ENCODE measurements at regions not wholly inside any gene's neighbourhood (a gene's known extent, or its start where the extent isn't known, plus 50 kb on each side); places are given as distances from the start of the nearest gene placed in this dataset.

DNA sequence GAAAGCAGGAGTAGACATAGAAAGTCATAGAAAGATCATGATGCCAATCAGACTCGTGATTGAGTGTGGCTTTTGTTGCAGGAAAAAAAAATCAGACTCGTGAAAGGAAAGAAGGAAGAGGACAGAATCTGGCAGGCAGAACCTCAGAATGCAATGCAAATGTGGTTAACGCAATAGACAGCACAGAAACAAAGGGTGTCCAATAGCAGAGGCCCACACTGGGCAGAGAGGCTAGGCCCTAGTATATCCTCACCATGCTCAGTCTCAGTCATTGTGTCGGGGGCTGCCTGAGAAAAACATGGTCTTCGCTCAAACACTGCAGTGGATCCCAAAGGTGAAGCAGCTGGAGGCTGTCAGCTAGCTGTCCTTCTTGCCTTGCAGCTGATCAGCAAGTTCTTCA, 102.8 kb upstream of the MAOA start:
- TF ChIP-seq, protein P1, sequence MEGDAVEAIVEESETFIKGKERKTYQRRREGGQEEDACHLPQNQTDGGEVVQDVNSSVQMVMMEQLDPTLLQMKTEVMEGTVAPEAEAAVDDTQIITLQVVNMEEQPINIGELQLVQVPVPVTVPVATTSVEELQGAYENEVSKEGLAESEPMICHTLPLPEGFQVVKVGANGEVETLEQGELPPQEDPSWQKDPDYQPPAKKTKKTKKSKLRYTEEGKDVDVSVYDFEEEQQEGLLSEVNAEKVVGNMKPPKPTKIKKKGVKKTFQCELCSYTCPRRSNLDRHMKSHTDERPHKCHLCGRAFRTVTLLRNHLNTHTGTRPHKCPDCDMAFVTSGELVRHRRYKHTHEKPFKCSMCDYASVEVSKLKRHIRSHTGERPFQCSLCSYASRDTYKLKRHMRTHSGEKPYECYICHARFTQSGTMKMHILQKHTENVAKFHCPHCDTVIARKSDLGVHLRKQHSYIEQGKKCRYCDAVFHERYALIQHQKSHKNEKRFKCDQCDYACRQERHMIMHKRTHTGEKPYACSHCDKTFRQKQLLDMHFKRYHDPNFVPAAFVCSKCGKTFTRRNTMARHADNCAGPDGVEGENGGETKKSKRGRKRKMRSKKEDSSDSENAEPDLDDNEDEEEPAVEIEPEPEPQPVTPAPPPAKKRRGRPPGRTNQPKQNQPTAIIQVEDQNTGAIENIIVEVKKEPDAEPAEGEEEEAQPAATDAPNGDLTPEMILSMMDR (IDR thresholded peaks at IDR 0.05; ENCODE audit: low read depth, low read length) = no peak
- no peaks in the 10 kb centered on the region for H3K27me3 ChIP-seq (ENCODE audit: control insufficient read depth, insufficient read depth, low read length)
- CTCF ChIA-PET = no interaction called here
- no peaks in the 10 kb centered on the region for H3K9me3 ChIP-seq (ENCODE audit: control insufficient read depth, insufficient read depth, low read length)
- POLR2A ChIA-PET = no interaction called here
- H3K27ac ChIP-seq (ENCODE audit: low read depth, low read length) = no peak overlapping the region
- no peak for DNase-seq (ENCODE audit: low read depth, low spot score)
- no peak overlapping the region for H3K4me3 ChIP-seq (ENCODE audit: low read depth, low read length)

DNA sequence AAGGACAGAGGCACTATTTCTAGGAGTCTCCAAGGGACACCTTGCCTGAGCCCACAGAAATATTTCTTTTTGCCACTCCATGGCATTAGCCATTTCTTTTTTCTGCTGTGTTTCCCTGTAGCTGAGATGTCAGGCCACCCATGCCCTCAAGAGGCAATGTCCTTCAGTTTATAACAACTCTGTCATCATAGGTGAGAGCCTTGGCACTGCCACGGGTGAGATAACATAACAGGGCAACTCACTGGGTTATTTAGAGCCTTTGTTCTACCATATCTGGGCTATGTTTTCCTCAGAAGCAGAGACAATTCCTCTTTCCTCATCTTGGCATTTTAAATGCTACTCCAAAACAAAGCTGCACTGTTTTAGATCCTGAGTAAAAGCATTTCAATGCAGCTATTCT, 99.9 kb upstream of the MAOA start:
- Histone ChIP-seq H3K27ac (ENCODE audit: low read depth, low read length) (no peak overlapping the region), H3K9me3 (ENCODE audit: control insufficient read depth, insufficient read depth, low read length) (no peaks in the 10 kb centered on the region), H3K4me3 (ENCODE audit: low read depth, low read length) (no peak overlapping the region), H3K27me3 (ENCODE audit: control insufficient read depth, insufficient read depth, low read length) (no peaks in the 10 kb centered on the region)
- ChIA-PET POLR2A (no interaction called here), CTCF (interaction anchor here (1.4 kb wide), 1 partner anchor 207 kb away, joined by 3 read pairs; no protein-coding TSS in a partner anchor)
- TF ChIP-seq, protein P1 (IDR thresholded peaks at IDR 0.05; ENCODE audit: low read depth, low read length) = no peak
- DNase-seq (ENCODE audit: low read depth, low spot score) = no peak

DNA sequence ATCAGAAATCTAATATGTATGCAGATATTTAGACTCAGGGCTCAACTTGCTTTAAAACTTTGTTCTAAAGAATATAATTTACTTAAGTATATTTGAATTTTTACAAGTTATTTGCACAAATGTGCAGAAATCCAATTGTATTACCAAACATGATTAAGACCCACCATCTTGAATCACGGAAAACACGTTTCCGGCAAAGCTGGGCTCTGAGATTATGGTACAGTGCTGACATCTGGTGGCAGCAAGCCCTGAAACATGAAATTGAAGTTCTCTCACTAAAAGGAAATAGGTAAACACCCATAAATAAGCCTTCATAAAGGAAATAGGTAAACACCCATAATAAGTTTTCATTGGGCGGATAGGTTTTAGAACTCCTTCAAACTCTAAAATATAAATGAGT, 98.3 kb upstream of the MAOA start:
- Histone ChIP-seq H3K4me3 (ENCODE audit: low read depth, low read length) (no peak overlapping the region), H3K9me3 (ENCODE audit: control insufficient read depth, insufficient read depth, low read length) (no peaks in the 10 kb centered on the region), H3K27me3 (ENCODE audit: control insufficient read depth, insufficient read depth, low read length) (no peaks in the 10 kb centered on the region), H3K27ac (ENCODE audit: low read depth, low read length) (no peak overlapping the region)
- TF ChIP-seq, protein P1 (IDR thresholded peaks at IDR 0.05; ENCODE audit: low read depth, low read length) = peak; percentile 54
- ChIA-PET CTCF (interaction anchor here (0.8 to 4.4 kb wide), 4 partner anchors 13 to 278 kb away, joined by 3 to 32 read pairs (median 4); no protein-coding TSS in a partner anchor), POLR2A (no interaction called here)
- peak; percentile 8 for DNase-seq (ENCODE audit: low read depth, low spot score)

DNA sequence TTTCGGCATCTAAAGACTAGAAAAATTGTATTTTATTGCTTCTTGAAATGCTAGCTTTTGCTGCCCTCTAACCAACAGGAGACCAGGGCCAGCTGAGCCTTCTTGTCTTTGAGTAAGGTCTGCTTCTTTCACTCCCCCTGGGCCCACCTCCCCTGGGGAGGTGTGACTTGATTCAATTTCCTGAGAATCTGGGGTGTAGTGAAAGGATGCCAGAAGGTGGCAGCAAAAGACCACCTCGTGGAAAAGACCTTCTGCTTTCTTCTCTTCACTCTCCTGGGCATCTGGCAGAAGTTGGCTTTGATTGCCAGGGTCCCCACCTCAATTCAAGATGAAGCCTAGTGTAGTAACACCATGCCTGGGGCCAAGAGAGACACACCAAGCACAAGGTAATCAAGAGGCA, 96.5 kb upstream of the MAOA start:
- TF ChIP-seq, protein P1 (IDR thresholded peaks at IDR 0.05; ENCODE audit: low read depth, low read length) = peak; percentile 38
- POLR2A ChIA-PET = no interaction called here
- no peak overlapping the region for H3K4me3 ChIP-seq (ENCODE audit: low read depth, low read length)
- CTCF ChIA-PET = interaction anchor here (0.6 to 4.4 kb wide), 4 partner anchors 9 to 198 kb away, joined by 3 to 32 read pairs (median 3); no protein-coding TSS in a partner anchor
- H3K9me3 ChIP-seq (ENCODE audit: control insufficient read depth, insufficient read depth, low read length) = no peaks in the 10 kb centered on the region
- no peak overlapping the region for H3K27ac ChIP-seq (ENCODE audit: low read depth, low read length)
- H3K27me3 ChIP-seq (ENCODE audit: control insufficient read depth, insufficient read depth, low read length) = no peaks in the 10 kb centered on the region
- no peak for DNase-seq (ENCODE audit: low read depth, low spot score)

DNA sequence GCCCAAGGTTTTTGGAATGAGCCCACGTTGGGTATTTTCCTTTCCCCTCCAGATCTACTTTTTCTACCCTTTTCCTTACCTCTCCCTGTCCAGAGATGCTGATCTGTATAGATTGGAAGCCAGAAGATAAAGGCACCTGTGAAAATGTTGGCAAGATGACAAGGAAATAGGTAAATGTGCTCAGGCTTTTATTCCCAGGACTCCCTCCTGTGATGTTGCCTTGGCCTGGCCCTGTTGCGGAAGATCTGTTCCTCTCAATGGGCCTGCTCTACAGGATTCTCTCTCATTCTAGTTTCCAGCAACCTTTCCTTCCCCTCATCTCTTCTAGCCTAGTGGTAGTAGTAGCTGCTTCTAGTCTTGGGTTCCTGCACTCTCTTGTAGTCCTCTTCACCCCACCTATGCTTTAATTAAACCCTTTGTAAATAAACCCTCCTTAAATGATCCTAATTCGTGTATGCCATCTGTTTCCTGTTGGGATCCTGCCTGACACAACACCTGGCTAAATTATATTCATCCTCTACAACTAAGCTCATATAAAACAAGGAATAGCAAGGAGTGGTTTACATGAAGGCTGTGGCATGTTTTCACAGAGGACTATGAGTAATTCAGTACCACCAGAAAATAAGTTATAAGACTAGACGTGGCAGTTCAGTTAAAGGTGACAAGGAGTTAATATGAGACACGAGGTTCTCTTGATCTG, 95.7 kb upstream of the MAOA start:
- H3K9me3 ChIP-seq (ENCODE audit: control insufficient read depth, insufficient read depth, low read length) = no peaks in the 10 kb centered on the region
- no peaks in the 10 kb centered on the region for H3K27me3 ChIP-seq (ENCODE audit: control insufficient read depth, insufficient read depth, low read length)
- ChIA-PET CTCF (interaction anchor here (1.7 to 4.4 kb wide), 2 partner anchors 191 to 197 kb away, joined by 3 to 32 read pairs; no protein-coding TSS in a partner anchor), POLR2A (no interaction called here)
- TF ChIP-seq, protein P1 (IDR thresholded peaks at IDR 0.05; ENCODE audit: low read depth, low read length) = no peak
- no peak for DNase-seq (ENCODE audit: low read depth, low spot score)
- no peak overlapping the region for H3K27ac ChIP-seq (ENCODE audit: low read depth, low read length)
- no peak overlapping the region for H3K4me3 ChIP-seq (ENCODE audit: low read depth, low read length)
